HL-60 (cell line): ENCODE measurements at regions not wholly inside any gene's neighbourhood (a gene's known extent, or its start where the extent isn't known, plus 50 kb on each side); places are given as distances from the start of the nearest gene placed in this dataset.

Experiments
- CTCF ChIP-seq: IDR thresholded peaks from one replicate; pipeline ENCODE4 v1.5.1; 2011; ENCODE audit warnings: low read length, control low read depth, inconsistent platforms; ENCODE audit not compliant: insufficient read depth
- POLR2AphosphoS5 ChIP-seq: IDR thresholded peaks from 2 replicates; pipeline ENCODE4 v1.6.1; 2012; ENCODE audit warnings: low read depth

- TF ChIP-seq CTCF (no peak), POLR2AphosphoS5 (no peak)
Measured at GRCh38 chr2:39875182-39875913, 96.3 kb upstream of the THUMPD2 start.
